22Rv1 (cell line): ENCODE measurements at regions not wholly inside any gene's neighbourhood (a gene's known extent, or its start where the extent isn't known, plus 50 kb on each side); places are given as distances from the start of the nearest gene placed in this dataset.

Source experiments
- CTCF ChIP-seq: fragments of 450-650 bp; IDR thresholded peaks from 2 replicates; pipeline ENCODE4 v1.5.1; 2017; ENCODE audit warnings: mild to moderate bottlenecking
- ZFX ChIP-seq: fragments of 450-650 bp; IDR thresholded peaks from 2 replicates; pipeline ENCODE4 v1.6.1; 2017; ENCODE audit warnings: antibody characterized with exemption, borderline replicate concordance

GRCh38 chr10:61139592-61139953 is 195.6 kb upstream of the RHOBTB1 start:
- TF ChIP-seq CTCF (no peak), ZFX (no peak)
